ENCODE measurements at regions not wholly inside any gene's neighbourhood (a gene's known extent, or its start where the extent isn't known, plus 50 kb on each side); places are given as distances from the start of the nearest gene placed in this dataset.

GRCh38 chr18:46405832-46406538 is 251.0 kb downstream of the LOXHD1 start:
- Histone ChIP-seq H3K9me3 (no peaks in the 10 kb centered on the region), H3K4me1 (no peaks in the 10 kb centered on the region), H3K36me3 (no peaks in the 10 kb centered on the region), H3K4me3 (ENCODE audit: low read depth, low read length) (no peak overlapping the region), H3K27me3 (no peaks in the 10 kb centered on the region)
- no peak for TF ChIP-seq CTCF (IDR thresholded peaks at IDR 0.05; ENCODE audit: low read depth, low read length)
- no peak for DNase-seq

- H3K9me3 ChIP-seq, result no peaks in the 10 kb centered on the region
- no peak overlapping the region for H3K4me3 ChIP-seq (ENCODE audit: low read depth, low read length)
- peaks cover 2% of the 10 kb centered on the region; the same call in 1 of the 2 replicates for H3K4me1 ChIP-seq
- DNase-seq, result no peak
- no peak for TF ChIP-seq CTCF (IDR thresholded peaks at IDR 0.05; ENCODE audit: low read depth, low read length)
- H3K27me3 ChIP-seq, result no peaks in the 10 kb centered on the region
- no peaks in the 10 kb centered on the region for H3K36me3 ChIP-seq
Observed at GRCh38 chr18:46406539-46406932, 250.5 kb downstream of the LOXHD1 start.

- H3K4me1 ChIP-seq, result peaks cover 13% of the 10 kb centered on the region
- TF ChIP-seq CTCF (IDR thresholded peaks at IDR 0.05; ENCODE audit: low read depth, low read length), result no peak
- H3K9me3 ChIP-seq, result no peaks in the 10 kb centered on the region
- H3K36me3 ChIP-seq, result no peaks in the 10 kb centered on the region
- H3K4me3 ChIP-seq (ENCODE audit: low read depth, low read length), result no peak overlapping the region
- no peaks in the 10 kb centered on the region for H3K27me3 ChIP-seq
- DNase-seq, result no peak
Observed at GRCh38 chr18:46407486-46408166, 249.4 kb downstream of the LOXHD1 start.

GRCh38 chr18:46408334-46408987 is 248.6 kb downstream of the LOXHD1 start:
- Histone ChIP-seq H3K4me1 (peaks cover 17% of the 10 kb centered on the region), H3K36me3 (no peaks in the 10 kb centered on the region), H3K4me3 (ENCODE audit: low read depth, low read length) (no peak overlapping the region), H3K27me3 (no peaks in the 10 kb centered on the region), H3K9me3 (no peaks in the 10 kb centered on the region)
- TF ChIP-seq CTCF (IDR thresholded peaks at IDR 0.05; ENCODE audit: low read depth, low read length), result peak; percentile 38
- no peak for DNase-seq

GRCh38 chr18:46411191-46411828 is 245.7 kb downstream of the LOXHD1 start:
- no peak overlapping the region for H3K4me3 ChIP-seq (ENCODE audit: low read depth, low read length)
- no peak for DNase-seq
- H3K4me1 ChIP-seq, result peaks cover 28% of the 10 kb centered on the region
- H3K36me3 ChIP-seq, result no peaks in the 10 kb centered on the region
- H3K9me3 ChIP-seq, result no peaks in the 10 kb centered on the region
- no peaks in the 10 kb centered on the region for H3K27me3 ChIP-seq
- TF ChIP-seq CTCF (IDR thresholded peaks at IDR 0.05; ENCODE audit: low read depth, low read length), result no peak

Data from BE2C (cell line).